Neural progenitor cell (in vitro differentiated cells): ENCODE measurements at regions not wholly inside any gene's neighbourhood (a gene's known extent, or its start where the extent isn't known, plus 50 kb on each side); places are given as distances from the start of the nearest gene placed in this dataset.

ENCODE experiments used
- CTCF ChIP-seq: fragments of 200-600 bp; sonication (generic); IDR thresholded peaks from 2 replicates; pipeline ENCODE4 v1.5.1; 2017; ENCODE audit warnings: antibody characterized with exemption, mild to moderate bottlenecking
- EZH2 ChIP-seq: fragments of 200-600 bp; sonication (generic); IDR thresholded peaks from 2 replicates; pipeline ENCODE4 v1.6.1; 2017; ENCODE audit warnings: antibody characterized with exemption, mild to moderate bottlenecking, moderate library complexity

- no peak for TF ChIP-seq CTCF
- TF ChIP-seq EZH2: no peak
These were observed 59.6 kb downstream of the ARL6IP4 start for GRCh38 chr12:123040106-123040505.
